ENCODE measurements at regions not wholly inside any gene's neighbourhood (a gene's known extent, or its start where the extent isn't known, plus 50 kb on each side); places are given as distances from the start of the nearest gene placed in this dataset.

- no peaks in the 10 kb centered on the region for H4K20me1 ChIP-seq (ENCODE audit: insufficient read depth, low read length)
- dilution Hi-C loops (cut with HindIII; ENCODE audit: low sequenced_read_pairs, unreplicated experiment) (no loop called here), in situ Hi-C loops (cut with MboI; ENCODE audit: low sequenced_read_pairs) (no loop called here), intact Hi-C loops (cut with micrococcal nuclease) (no loop called here)
- no peak overlapping the region for H3K9ac ChIP-seq (ENCODE audit: low read depth, low read length)
- H3K4me2 ChIP-seq (ENCODE audit: low read depth, low read length) = no peak overlapping the region
- H4K5ac ChIP-seq (ENCODE audit: low read depth, low read length) = no peak overlapping the region
- CTCF ChIA-PET = no interaction called here
- no peak overlapping the region for H3K23ac ChIP-seq (ENCODE audit: low read depth, low read length)
- H2BK20ac ChIP-seq (ENCODE audit: low read depth, low read length) = no peak overlapping the region
- POLR2A ChIA-PET (ENCODE audit: unreplicated experiment) = no interaction called here
- H3K27me3 ChIP-seq (ENCODE audit: control insufficient read depth, insufficient read depth, low read length) = peaks cover 13% of the 10 kb centered on the region
- no peak overlapping the region for H2AK5ac ChIP-seq (ENCODE audit: low read depth, low read length)
- no peak overlapping the region for H2AK9ac ChIP-seq (replicated peaks; ENCODE audit: low read depth, low read length, poor library complexity)
- no peak overlapping the region for H2BK15ac ChIP-seq (ENCODE audit: low read depth, low read length)
- H3K4ac ChIP-seq (ENCODE audit: low read depth, low read length) = no peak overlapping the region
- no peak overlapping the region for H3K4me3 ChIP-seq (ENCODE audit: insufficient read depth, low read depth, low read length)
- no peak overlapping the region for H3K14ac ChIP-seq (replicated peaks; ENCODE audit: low read depth, low read length)
- TF ChIP-seq MAZ (IDR thresholded peaks at IDR 0.05; ENCODE audit: borderline replicate concordance, low read depth, low read length) (no peak), POLR2A (IDR thresholded peaks at IDR 0.05; ENCODE audit: low read depth, low read length) (no peak), CHD1 (IDR thresholded peaks at IDR 0.05; ENCODE audit: low read depth, low read length) (no peak), USF2 (IDR thresholded peaks at IDR 0.05; ENCODE audit: low read depth, low read length) (no peak), RCOR1 (IDR thresholded peaks at IDR 0.05; ENCODE audit: insufficient replicate concordance, low read length) (no peak), RFX5 (IDR thresholded peaks at IDR 0.05; ENCODE audit: low read depth, low read length) (no peak), ELK1 (IDR thresholded peaks at IDR 0.05; ENCODE audit: borderline replicate concordance, low read depth, low read length) (no peak), CTCF (conservative IDR thresholded peaks at IDR 0.05; ENCODE audit: low read depth, low read length) (no peak), FOS (IDR thresholded peaks at IDR 0.05; ENCODE audit: low read depth, low read length) (no peak), CEBPB (IDR thresholded peaks at IDR 0.05; ENCODE audit: low read depth, low read length) (no peak), BHLHE40 (IDR thresholded peaks at IDR 0.05; ENCODE audit: low read depth, low read length) (no peak), RAD21 (IDR thresholded peaks at IDR 0.05; ENCODE audit: low read length) (no peak), NFE2L2 (IDR thresholded peaks at IDR 0.05; ENCODE audit: low read depth, low read length) (no peak), SMC3 (IDR thresholded peaks at IDR 0.05; ENCODE audit: low read depth, low read length) (no peak), MAFK (IDR thresholded peaks at IDR 0.05; ENCODE audit: low read depth, low read length) (no peak), MXI1 (IDR thresholded peaks at IDR 0.05; ENCODE audit: borderline replicate concordance, low read depth, low read length) (no peak)
- no peaks in the 10 kb centered on the region for H3K9me1 ChIP-seq (ENCODE audit: insufficient read depth, low read length)
- H3K4me1 ChIP-seq (ENCODE audit: control insufficient read depth, insufficient read depth, low read length) = no peaks in the 10 kb centered on the region
- no peaks in the 10 kb centered on the region for H3K36me3 ChIP-seq (ENCODE audit: control insufficient read depth, insufficient read depth, low read length)
- no peak overlapping the region for H2BK5ac ChIP-seq (ENCODE audit: low read depth, low read length, poor library complexity, severe bottlenecking)
- H3K9me3 ChIP-seq (ENCODE audit: control insufficient read depth, insufficient read depth, low read length) = no peaks in the 10 kb centered on the region
- no peak overlapping the region for H3K56ac ChIP-seq (ENCODE audit: extremely low read depth, insufficient read depth, low read length)
- H2AFZ ChIP-seq (replicated peaks; ENCODE audit: low read length, poor library complexity) = no peak overlapping the region
- H4K8ac ChIP-seq (ENCODE audit: low read depth in 2 of 2, low read length in 2 of 2) = no peak overlapping the region
- H2BK120ac ChIP-seq (ENCODE audit: low read depth, low read length) = no peak overlapping the region
- DNase-seq (no peak), ATAC-seq (ENCODE audit: low read depth) (no peak)
- no peak overlapping the region for H3K18ac ChIP-seq (ENCODE audit: low read depth, low read length)
- no peak overlapping the region for H4K91ac ChIP-seq (ENCODE audit: insufficient read depth, low read depth, low read length)
- H3K27ac ChIP-seq (ENCODE audit: insufficient read depth, low read length) = no peak overlapping the region
- no peaks in the 10 kb centered on the region for H3K79me1 ChIP-seq (ENCODE audit: low read depth in 1 of 2, low read length in 2 of 2)
- WGBS, 2 experiments (ENCODE audit: extremely low coverage in 2 of 2, insufficient read length in 1 of 2) = 75% methylated on average over 3 of the region's 10 CpGs; no CpG with 5 or more reads in 1 of the 2 experiments
- no TSS peak for BruUV-seq (replicated peaks)
Observed at GRCh38 chr18:45285251-45285650, 330.0 kb upstream of the SLC14A2 start.

All from IMR-90 (cell line).